PC-3 (cell line): ENCODE measurements at regions not wholly inside any gene's neighbourhood (a gene's known extent, or its start where the extent isn't known, plus 50 kb on each side); places are given as distances from the start of the nearest gene placed in this dataset.

Source experiments
- ATAC-seq: fragments of 200-7000 bp; cut with Tn5 transposase; 2 replicates; pipeline ENCODE4 v1.9.1; 2020; ENCODE audit warnings: mild to moderate bottlenecking, moderate library complexity
- BruUV-seq: library from RNA; stranded (reverse); fragments of 400-500 nt; replicated peaks from 2 replicates; lab custom pipeline; 2021; lab: Mats Ljungman, UMichigan
- CTCF ChIA-PET: fragments of 300-600 bp; sonication (Branson Sonifier 250); formaldehyde crosslinking; loops from one replicate; lab custom pipeline; 2022; ENCODE audit warnings: antibody characterized with exemption; lab: Charles Lee
- POLR2A ChIA-PET: fragments of 300-600 bp; sonication (Branson Sonifier 250); formaldehyde crosslinking; loops from one replicate; lab custom pipeline; 2022; ENCODE audit warnings: antibody characterized with exemption; ENCODE audit not compliant: unreplicated experiment; lab: Charles Lee
- DNase-seq: peaks from one replicate; pipeline ENCODE4 v3.0.0-alpha.2; 2015
- H2AFZ ChIP-seq: fragments of 300-600 bp; sonication (generic); 2 replicates; pipeline ENCODE4 v1.6.0; 2016; ENCODE audit warnings: antibody characterized with exemption, low read length
- H3F3A ChIP-seq: fragments of 300-600 bp; sonication (generic); one replicate; pipeline ENCODE4 v1.6.0; 2017; ENCODE audit warnings: antibody characterized with exemption, low read length, control low read depth, mild to moderate bottlenecking; ENCODE audit not compliant: unreplicated experiment
- H3K27ac ChIP-seq: fragments of 300-600 bp; sonication (generic); 2 replicates; pipeline ENCODE4 v1.5.1; 2016; ENCODE audit warnings: mild to moderate bottlenecking, low read length
- H3K27me3 ChIP-seq: fragments of 300-600 bp; sonication (generic); 2 replicates; pipeline ENCODE4 v1.6.1; 2016; ENCODE audit warnings: low read length, mixed read lengths
- H3K36me3 ChIP-seq: fragments of 300-600 bp; sonication (generic); 2 replicates; pipeline ENCODE4 v1.6.1; 2016; ENCODE audit warnings: low read depth, mixed run types, low read length, mixed read lengths
- H3K4me1 ChIP-seq: fragments of 300-600 bp; sonication (generic); 2 replicates; pipeline ENCODE4 v1.5.1; 2016; ENCODE audit warnings: low read length; ENCODE audit not compliant: insufficient read depth
- H3K4me2 ChIP-seq: fragments of 300-600 bp; sonication (generic); 2 replicates; pipeline ENCODE4 v1.6.0; 2016; ENCODE audit warnings: low read length
- H3K4me3 ChIP-seq: fragments of 300-600 bp; sonication (generic); 2 replicates; pipeline ENCODE4 v1.5.1; 2016; ENCODE audit warnings: mild to moderate bottlenecking, low read length, mixed read lengths
- H3K79me2 ChIP-seq: fragments of 300-600 bp; sonication (generic); 2 replicates; pipeline ENCODE4 v1.6.1; 2017; ENCODE audit warnings: low read length, mixed read lengths
- H3K9ac ChIP-seq: fragments of 300-600 bp; sonication (generic); 2 replicates; pipeline ENCODE4 v1.6.0; 2016; ENCODE audit warnings: mild to moderate bottlenecking, low read length
- H3K9me2 ChIP-seq: fragments of 300-600 bp; sonication (generic); replicated peaks from 2 replicates; pipeline ENCODE4 v1.6.1; 2016; ENCODE audit warnings: mixed run types, low read length, mixed read lengths
- H3K9me3 ChIP-seq: fragments of 300-600 bp; sonication (generic); 2 replicates; pipeline ENCODE4 v1.6.1; 2016; ENCODE audit warnings: low read length, mixed read lengths
- H4K20me1 ChIP-seq: fragments of 300-600 bp; sonication (generic); 2 replicates; pipeline ENCODE4 v1.6.1; 2016; ENCODE audit warnings: low read length, mixed read lengths
- EZH2 ChIP-seq: fragments of 300-600 bp; sonication (generic); IDR thresholded peaks from one replicate; pipeline ENCODE4 v1.6.1; 2017; ENCODE audit warnings: antibody characterized with exemption, mild to moderate bottlenecking, low read length; ENCODE audit not compliant: unreplicated experiment
- EZH2phosphoT487 ChIP-seq: fragments of 300-600 bp; sonication (generic); IDR thresholded peaks from 2 replicates; pipeline ENCODE4 v1.6.1; 2018; ENCODE audit warnings: mild to moderate bottlenecking, antibody characterized with exemption, low read length, borderline replicate concordance
- intact Hi-C: fragments of 100-400 bp; cut with micrococcal nuclease; formaldehyde crosslinking; loops from 2 replicates; pipeline ENCODE4 v1.9.0; 2023
- TF ChIP-seq, protein P1 (sequence below): fragments of 300-600 bp; sonication (generic); conservative IDR thresholded peaks from 2 replicates; pipeline ENCODE4 v1.5.1; 2017; ENCODE audit warnings: antibody characterized with exemption, low read depth, mild to moderate bottlenecking, low read length

DNA sequence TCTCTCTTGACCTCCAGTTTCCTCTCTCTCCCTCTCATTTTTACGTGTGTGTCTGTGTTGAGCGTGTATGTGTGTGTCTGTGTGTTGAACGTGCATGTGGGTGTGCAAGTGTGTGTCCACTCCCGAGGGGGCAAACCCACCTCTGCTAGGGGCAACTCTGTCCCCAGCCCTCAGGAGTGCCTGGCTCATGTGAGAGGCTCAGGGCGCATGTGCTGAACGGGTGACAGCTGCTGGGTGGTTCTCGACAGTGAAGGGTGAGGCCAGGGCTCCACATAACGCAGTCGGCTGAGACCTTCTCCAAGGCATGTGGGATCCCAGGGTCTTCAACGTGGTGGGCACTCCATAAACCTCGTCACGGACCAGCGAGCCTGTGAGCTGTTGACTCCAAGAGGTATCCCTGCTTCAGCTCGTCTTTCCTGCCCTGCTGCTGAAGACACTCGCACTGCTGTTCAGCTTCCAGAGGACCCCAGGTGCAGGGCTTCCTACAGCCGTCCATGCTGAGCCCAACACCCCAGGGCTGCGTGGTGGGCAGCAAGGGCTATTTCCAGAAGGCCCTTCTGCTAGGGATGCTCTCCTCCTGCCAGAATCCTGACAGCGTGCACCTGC lies 361.6 kb upstream of the SHH start:
- no peaks in the 10 kb centered on the region for H3F3A ChIP-seq
- no peaks in the 10 kb centered on the region for H3K36me3 ChIP-seq
- H3K27ac ChIP-seq = no peak overlapping the region
- no peaks in the 10 kb centered on the region for H3K9me3 ChIP-seq
- TF ChIP-seq EZH2phosphoT487 (no peak), EZH2 (no peak)
- TF ChIP-seq, protein P1, sequence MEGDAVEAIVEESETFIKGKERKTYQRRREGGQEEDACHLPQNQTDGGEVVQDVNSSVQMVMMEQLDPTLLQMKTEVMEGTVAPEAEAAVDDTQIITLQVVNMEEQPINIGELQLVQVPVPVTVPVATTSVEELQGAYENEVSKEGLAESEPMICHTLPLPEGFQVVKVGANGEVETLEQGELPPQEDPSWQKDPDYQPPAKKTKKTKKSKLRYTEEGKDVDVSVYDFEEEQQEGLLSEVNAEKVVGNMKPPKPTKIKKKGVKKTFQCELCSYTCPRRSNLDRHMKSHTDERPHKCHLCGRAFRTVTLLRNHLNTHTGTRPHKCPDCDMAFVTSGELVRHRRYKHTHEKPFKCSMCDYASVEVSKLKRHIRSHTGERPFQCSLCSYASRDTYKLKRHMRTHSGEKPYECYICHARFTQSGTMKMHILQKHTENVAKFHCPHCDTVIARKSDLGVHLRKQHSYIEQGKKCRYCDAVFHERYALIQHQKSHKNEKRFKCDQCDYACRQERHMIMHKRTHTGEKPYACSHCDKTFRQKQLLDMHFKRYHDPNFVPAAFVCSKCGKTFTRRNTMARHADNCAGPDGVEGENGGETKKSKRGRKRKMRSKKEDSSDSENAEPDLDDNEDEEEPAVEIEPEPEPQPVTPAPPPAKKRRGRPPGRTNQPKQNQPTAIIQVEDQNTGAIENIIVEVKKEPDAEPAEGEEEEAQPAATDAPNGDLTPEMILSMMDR = no peak
- H3K9me2 ChIP-seq = no peaks in the 10 kb centered on the region
- no TSS peak for BruUV-seq
- ChIA-PET CTCF (no interaction called here), POLR2A (no interaction called here)
- H4K20me1 ChIP-seq = no peaks in the 10 kb centered on the region
- peaks cover 33% of the 10 kb centered on the region for H3K27me3 ChIP-seq
- intact Hi-C loops = no loop called here
- H3K79me2 ChIP-seq = no peaks in the 10 kb centered on the region
- no peak overlapping the region for H2AFZ ChIP-seq
- H3K4me3 ChIP-seq = no peak overlapping the region
- H3K9ac ChIP-seq = no peak overlapping the region
- no peak overlapping the region for H3K4me2 ChIP-seq
- ATAC-seq = no peak
- H3K4me1 ChIP-seq = no peaks in the 10 kb centered on the region
- no peak for DNase-seq

DNA sequence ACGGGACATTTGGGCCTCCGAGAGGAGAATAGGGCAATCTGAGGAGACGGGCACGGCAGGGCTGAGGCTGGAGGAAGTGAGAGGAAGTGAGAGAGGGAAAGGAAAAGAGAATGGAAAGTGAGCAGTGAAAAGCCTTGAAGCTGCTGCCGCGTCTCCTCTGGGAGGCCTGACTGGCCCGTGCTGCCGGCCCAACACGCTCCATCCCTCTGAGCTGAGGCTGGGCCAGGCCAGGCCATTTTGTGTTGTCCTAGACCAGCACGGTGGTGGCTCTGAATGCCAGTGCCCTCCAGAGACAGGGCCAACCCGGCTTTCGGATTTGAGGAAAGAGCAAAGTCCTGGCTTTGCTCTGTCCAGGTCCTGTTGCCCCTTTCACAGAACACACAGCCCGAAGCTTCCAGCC lies 361.1 kb upstream of the SHH start:
- BruUV-seq = no TSS peak
- H2AFZ ChIP-seq = no peak overlapping the region
- no peaks in the 10 kb centered on the region for H3K4me1 ChIP-seq
- H3F3A ChIP-seq = no peaks in the 10 kb centered on the region
- no peak for DNase-seq
- H4K20me1 ChIP-seq = no peaks in the 10 kb centered on the region
- H3K36me3 ChIP-seq = no peaks in the 10 kb centered on the region
- TF ChIP-seq, protein P1 = no peak
- TF ChIP-seq EZH2 = no peak
- TF ChIP-seq EZH2phosphoT487 = no peak
- ChIA-PET POLR2A (no interaction called here), CTCF (no interaction called here)
- no peaks in the 10 kb centered on the region for H3K9me3 ChIP-seq
- ATAC-seq = no peak
- H3K4me3 ChIP-seq = no peak overlapping the region
- no peaks in the 10 kb centered on the region for H3K9me2 ChIP-seq
- no peak overlapping the region for H3K27ac ChIP-seq
- no peak overlapping the region for H3K9ac ChIP-seq
- no peak overlapping the region for H3K4me2 ChIP-seq
- intact Hi-C loops = no loop called here
- H3K79me2 ChIP-seq = no peaks in the 10 kb centered on the region
- peaks cover 28% of the 10 kb centered on the region for H3K27me3 ChIP-seq

DNA sequence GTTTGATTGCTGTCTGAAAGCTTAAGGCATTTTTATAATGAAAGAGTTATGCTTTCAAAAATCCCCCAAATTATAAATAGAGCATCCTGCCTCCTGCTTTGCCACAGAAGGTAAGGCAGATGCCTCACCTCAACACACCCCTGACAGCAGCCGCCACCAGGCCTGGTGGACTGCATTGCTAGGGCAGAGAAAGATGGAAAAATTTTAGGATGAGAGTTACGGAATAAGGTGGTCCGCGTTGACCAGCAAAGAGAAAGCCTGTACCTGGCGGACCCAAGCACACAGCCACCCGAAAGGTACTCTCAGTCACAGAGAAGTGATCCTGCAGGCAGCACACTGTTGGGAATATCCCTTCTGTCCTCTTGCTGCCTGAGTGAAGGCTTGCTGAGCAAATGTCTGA lies 360.4 kb upstream of the SHH start:
- Histone ChIP-seq H3K27me3 (peaks cover 25% of the 10 kb centered on the region), H2AFZ (no peak overlapping the region), H3K36me3 (no peaks in the 10 kb centered on the region), H3K27ac (no peak overlapping the region), H3K9ac (no peak overlapping the region), H3K9me3 (no peaks in the 10 kb centered on the region), H4K20me1 (no peaks in the 10 kb centered on the region), H3K79me2 (no peaks in the 10 kb centered on the region), H3F3A (no peaks in the 10 kb centered on the region), H3K4me3 (no peak overlapping the region), H3K4me1 (no peaks in the 10 kb centered on the region), H3K9me2 (no peaks in the 10 kb centered on the region), H3K4me2 (no peak overlapping the region)
- ChIA-PET POLR2A (no interaction called here), CTCF (no interaction called here)
- TF ChIP-seq EZH2 (no peak), EZH2phosphoT487 (no peak)
- TF ChIP-seq, protein P1 = no peak
- ATAC-seq (no peak), DNase-seq (no peak)
- intact Hi-C loops = no loop called here
- BruUV-seq = no TSS peak
